ENCODE measurements at regions not wholly inside any gene's neighbourhood (a gene's known extent, or its start where the extent isn't known, plus 50 kb on each side); places are given as distances from the start of the nearest gene placed in this dataset.

DNA sequence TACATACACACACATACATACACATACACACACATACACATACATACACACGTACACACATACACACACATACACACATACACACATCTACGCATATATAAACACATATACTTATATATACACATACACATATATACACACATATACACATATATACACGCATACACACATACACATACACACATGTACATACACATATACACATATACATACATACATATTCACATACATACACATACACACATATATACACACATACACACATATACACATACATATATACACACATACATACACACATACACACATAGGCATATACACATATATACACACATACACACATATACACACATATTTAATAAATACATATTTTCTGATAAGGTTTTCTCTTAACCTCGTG lies 324.0 kb downstream of the RPS6KC1 start (continued):
- TF ChIP-seq, protein P1, sequence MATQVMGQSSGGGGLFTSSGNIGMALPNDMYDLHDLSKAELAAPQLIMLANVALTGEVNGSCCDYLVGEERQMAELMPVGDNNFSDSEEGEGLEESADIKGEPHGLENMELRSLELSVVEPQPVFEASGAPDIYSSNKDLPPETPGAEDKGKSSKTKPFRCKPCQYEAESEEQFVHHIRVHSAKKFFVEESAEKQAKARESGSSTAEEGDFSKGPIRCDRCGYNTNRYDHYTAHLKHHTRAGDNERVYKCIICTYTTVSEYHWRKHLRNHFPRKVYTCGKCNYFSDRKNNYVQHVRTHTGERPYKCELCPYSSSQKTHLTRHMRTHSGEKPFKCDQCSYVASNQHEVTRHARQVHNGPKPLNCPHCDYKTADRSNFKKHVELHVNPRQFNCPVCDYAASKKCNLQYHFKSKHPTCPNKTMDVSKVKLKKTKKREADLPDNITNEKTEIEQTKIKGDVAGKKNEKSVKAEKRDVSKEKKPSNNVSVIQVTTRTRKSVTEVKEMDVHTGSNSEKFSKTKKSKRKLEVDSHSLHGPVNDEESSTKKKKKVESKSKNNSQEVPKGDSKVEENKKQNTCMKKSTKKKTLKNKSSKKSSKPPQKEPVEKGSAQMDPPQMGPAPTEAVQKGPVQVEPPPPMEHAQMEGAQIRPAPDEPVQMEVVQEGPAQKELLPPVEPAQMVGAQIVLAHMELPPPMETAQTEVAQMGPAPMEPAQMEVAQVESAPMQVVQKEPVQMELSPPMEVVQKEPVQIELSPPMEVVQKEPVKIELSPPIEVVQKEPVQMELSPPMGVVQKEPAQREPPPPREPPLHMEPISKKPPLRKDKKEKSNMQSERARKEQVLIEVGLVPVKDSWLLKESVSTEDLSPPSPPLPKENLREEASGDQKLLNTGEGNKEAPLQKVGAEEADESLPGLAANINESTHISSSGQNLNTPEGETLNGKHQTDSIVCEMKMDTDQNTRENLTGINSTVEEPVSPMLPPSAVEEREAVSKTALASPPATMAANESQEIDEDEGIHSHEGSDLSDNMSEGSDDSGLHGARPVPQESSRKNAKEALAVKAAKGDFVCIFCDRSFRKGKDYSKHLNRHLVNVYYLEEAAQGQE (IDR thresholded peaks at IDR 0.05; ENCODE audit: low read depth, low read length): no peak
- TF ChIP-seq TAF1 (IDR thresholded peaks at IDR 0.05; ENCODE audit: borderline replicate concordance, low read depth, low read length) (no peak), RFX5 (IDR thresholded peaks at IDR 0.05; ENCODE audit: low read length) (no peak), EZH2phosphoT487 (IDR thresholded peaks at IDR 0.05; ENCODE audit: borderline replicate concordance, low read depth) (no peak), NFIC (IDR thresholded peaks at IDR 0.05; ENCODE audit: borderline replicate concordance) (no peak), MXI1 (IDR thresholded peaks at IDR 0.05; ENCODE audit: low read depth, low read length) (no peak), FOXM1 (IDR thresholded peaks at IDR 0.05; ENCODE audit: low read depth) (no peak), ELF1 (IDR thresholded peaks at IDR 0.05) (no peak), SMC3 (IDR thresholded peaks at IDR 0.05; ENCODE audit: low read depth, low read length) (no peak)
- TF ChIP-seq, protein P2, sequence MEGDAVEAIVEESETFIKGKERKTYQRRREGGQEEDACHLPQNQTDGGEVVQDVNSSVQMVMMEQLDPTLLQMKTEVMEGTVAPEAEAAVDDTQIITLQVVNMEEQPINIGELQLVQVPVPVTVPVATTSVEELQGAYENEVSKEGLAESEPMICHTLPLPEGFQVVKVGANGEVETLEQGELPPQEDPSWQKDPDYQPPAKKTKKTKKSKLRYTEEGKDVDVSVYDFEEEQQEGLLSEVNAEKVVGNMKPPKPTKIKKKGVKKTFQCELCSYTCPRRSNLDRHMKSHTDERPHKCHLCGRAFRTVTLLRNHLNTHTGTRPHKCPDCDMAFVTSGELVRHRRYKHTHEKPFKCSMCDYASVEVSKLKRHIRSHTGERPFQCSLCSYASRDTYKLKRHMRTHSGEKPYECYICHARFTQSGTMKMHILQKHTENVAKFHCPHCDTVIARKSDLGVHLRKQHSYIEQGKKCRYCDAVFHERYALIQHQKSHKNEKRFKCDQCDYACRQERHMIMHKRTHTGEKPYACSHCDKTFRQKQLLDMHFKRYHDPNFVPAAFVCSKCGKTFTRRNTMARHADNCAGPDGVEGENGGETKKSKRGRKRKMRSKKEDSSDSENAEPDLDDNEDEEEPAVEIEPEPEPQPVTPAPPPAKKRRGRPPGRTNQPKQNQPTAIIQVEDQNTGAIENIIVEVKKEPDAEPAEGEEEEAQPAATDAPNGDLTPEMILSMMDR (IDR thresholded peaks at IDR 0.05): no peak

DNA sequence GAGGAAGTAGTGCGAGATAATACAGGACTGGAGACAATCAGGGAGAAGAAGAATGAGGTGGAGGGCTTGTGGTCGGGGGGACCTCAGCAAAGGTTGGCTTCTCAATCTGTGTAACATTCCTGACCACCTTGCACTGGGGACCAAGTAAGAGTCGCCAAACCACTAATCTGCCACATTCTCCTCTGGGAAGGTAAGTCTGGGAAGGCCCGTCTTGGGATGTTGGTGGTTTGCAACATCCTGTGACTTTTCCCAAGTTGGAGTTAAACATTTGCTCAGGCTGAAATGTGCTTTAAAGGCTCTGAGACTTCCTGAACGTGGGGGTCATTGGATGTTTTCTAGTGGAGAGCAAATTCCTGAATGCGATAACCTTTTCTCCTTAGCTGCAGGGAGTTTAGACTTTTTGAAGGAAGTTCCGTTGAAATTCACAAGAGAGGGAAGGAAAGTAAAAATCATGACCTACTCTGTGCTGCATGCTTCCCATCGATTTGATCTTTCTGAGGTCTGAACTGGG lies 325.9 kb downstream of the RPS6KC1 start:
- no peak overlapping the region for H3K4me3 ChIP-seq (ENCODE audit: low read depth in 2 of 2, low read length in 1 of 2)
- no peaks in the 10 kb centered on the region for H4K20me1 ChIP-seq (ENCODE audit: insufficient read depth)
- TF ChIP-seq CHD2 (IDR thresholded peaks at IDR 0.05; ENCODE audit: low read length, partially characterized antibody): no peak
- TF ChIP-seq ELF1 (IDR thresholded peaks at IDR 0.05): no peak
- no peak for TF ChIP-seq PBX3 (IDR thresholded peaks at IDR 0.05)
- TF ChIP-seq RXRA (IDR thresholded peaks at IDR 0.05; ENCODE audit: borderline replicate concordance, low read depth): no peak
- TF ChIP-seq, protein P2 (IDR thresholded peaks at IDR 0.05): no peak
- ChIA-PET CTCF (interaction anchor here (0.9 to 2.6 kb wide), 2 partner anchors 746 to 884 kb away, joined by 4 to 11 read pairs; no protein-coding TSS in a partner anchor), POLR2A (no interaction called here)
- no peak overlapping the region for H3K27ac ChIP-seq (ENCODE audit: low read depth in 2 of 2, low read length in 1 of 2)
- WGBS (ENCODE audit: low lambda C conversion rate): 44% methylated on average over 8 of the region's 8 CpGs
- H3F3A ChIP-seq (replicated peaks; ENCODE audit: insufficient read depth): no peaks in the 10 kb centered on the region
- H2AFZ ChIP-seq (ENCODE audit: low read depth): no peak overlapping the region
- H3K4me1 ChIP-seq (ENCODE audit: control insufficient read depth in 1 of 2, insufficient read depth in 2 of 2, low read depth in 1 of 2, low read length in 1 of 2): no peaks in the 10 kb centered on the region
- no peaks in the 10 kb centered on the region for H3K36me3 ChIP-seq (replicated peaks in 1 of 2; ENCODE audit: control insufficient read depth in 1 of 2, insufficient read depth in 2 of 2, low read length in 1 of 2)
- H3K9me2 ChIP-seq: no peaks in the 10 kb centered on the region
- DNase-seq: no peak
- H3K4me2 ChIP-seq: no peak overlapping the region
- no peak overlapping the region for H3K9ac ChIP-seq
- H3K79me2 ChIP-seq (ENCODE audit: insufficient read depth): no peaks in the 10 kb centered on the region
- no peaks in the 10 kb centered on the region for H3K27me3 ChIP-seq (ENCODE audit: insufficient read depth)
- no peaks in the 10 kb centered on the region for H3K9me3 ChIP-seq

All from SK-N-SH (cell line).